H9 (cell line): ENCODE measurements at regions not wholly inside any gene's neighbourhood (a gene's known extent, or its start where the extent isn't known, plus 50 kb on each side); places are given as distances from the start of the nearest gene placed in this dataset.
A peak's percentile ranks its signal among the peaks of the same experiment; 100 is the strongest.

ENCODE experiments used
- DNase-seq: peaks from one replicate; pipeline ENCODE4 v3.0.0-alpha.2; 2017
- H2AFZ ChIP-seq: one replicate; pipeline ENCODE4 v1.6.1; 2013; ENCODE audit warnings: mild to moderate bottlenecking, low read length, control low read depth, moderate library complexity
- H2AK5ac ChIP-seq: 2 replicates; pipeline ENCODE4 v1.6.1; 2013; ENCODE audit warnings: low read length, control low read depth, mixed read lengths; ENCODE audit not compliant: insufficient read length
- H2BK120ac ChIP-seq: one replicate; pipeline ENCODE4 v1.6.1; 2013; ENCODE audit warnings: low read depth, mild to moderate bottlenecking, low read length, control low read depth, inconsistent platforms; ENCODE audit not compliant: poor library complexity, severe bottlenecking
- H2BK12ac ChIP-seq: 2 replicates; pipeline ENCODE4 v1.6.1; 2013; ENCODE audit warnings: low read length, control low read depth, mixed read lengths, low read depth; ENCODE audit not compliant: insufficient read length
- H2BK15ac ChIP-seq: 2 replicates; pipeline ENCODE4 v1.6.1; 2013; ENCODE audit warnings: low read depth, low read length, control low read depth
- H2BK20ac ChIP-seq: one replicate; pipeline ENCODE4 v1.6.1; 2013; ENCODE audit warnings: low read depth, mild to moderate bottlenecking, low read length, control low read depth, inconsistent platforms; ENCODE audit not compliant: poor library complexity, severe bottlenecking
- H2BK5ac ChIP-seq: 2 replicates; pipeline ENCODE4 v1.6.1; 2013; ENCODE audit warnings: low read length, control low read depth, mixed read lengths; ENCODE audit not compliant: insufficient read length
- H3K14ac ChIP-seq: 2 replicates; pipeline ENCODE4 v1.6.1; 2013; ENCODE audit warnings: low read length, control low read depth; ENCODE audit not compliant: insufficient read depth
- H3K18ac ChIP-seq: 2 replicates; pipeline ENCODE4 v1.6.1; 2013; ENCODE audit warnings: low read depth, mild to moderate bottlenecking, mixed read lengths, low read length, control low read depth; ENCODE audit not compliant: insufficient read length
- H3K23ac ChIP-seq: 2 replicates; pipeline ENCODE4 v1.6.1; 2013; ENCODE audit warnings: low read length, control low read depth, mixed read lengths, low read depth; ENCODE audit not compliant: insufficient read length
- H3K23me2 ChIP-seq: 2 replicates; pipeline ENCODE4 v1.6.1; 2013; ENCODE audit warnings: low read depth, mild to moderate bottlenecking, mixed read lengths, low read length, control low read depth; ENCODE audit not compliant: insufficient read length, poor library complexity, severe bottlenecking
- H3K27ac ChIP-seq: 2 replicates; pipeline ENCODE4 v1.5.1; 2013; ENCODE audit warnings: low read length, control low read depth, mixed read lengths, low read depth; ENCODE audit not compliant: insufficient read length
- H3K27me3 ChIP-seq: 2 replicates; pipeline ENCODE4 v1.6.1; 2013; ENCODE audit warnings: low read length, control low read depth, inconsistent platforms; ENCODE audit not compliant: insufficient read depth
- H3K4ac ChIP-seq: 2 replicates; pipeline ENCODE4 v1.6.1; 2013; ENCODE audit warnings: low read depth, mild to moderate bottlenecking, control low read depth, inconsistent platforms, low read length, moderate library complexity
- H3K4me1 ChIP-seq: 2 replicates; pipeline ENCODE4 v1.6.1; 2013; ENCODE audit warnings: low read length, control low read depth, inconsistent platforms; ENCODE audit not compliant: insufficient read depth
- H3K4me2 ChIP-seq: 2 replicates; pipeline ENCODE4 v1.6.1; 2013; ENCODE audit warnings: low read length, control low read depth, mixed read lengths; ENCODE audit not compliant: insufficient read length, insufficient read depth
- H3K56ac ChIP-seq: 2 replicates; pipeline ENCODE4 v1.6.1; 2013; ENCODE audit warnings: low read depth, mild to moderate bottlenecking, mixed read lengths, low read length, control low read depth; ENCODE audit not compliant: insufficient read length
- H3K79me1 ChIP-seq: 2 replicates; pipeline ENCODE4 v1.6.1; 2013; ENCODE audit warnings: low read depth, mild to moderate bottlenecking, moderate library complexity, low read length, control low read depth, inconsistent platforms; ENCODE audit not compliant: insufficient read depth, poor library complexity, severe bottlenecking
- H3K79me2 ChIP-seq: 2 replicates; pipeline ENCODE4 v1.6.1; 2013; ENCODE audit warnings: low read length, control low read depth, inconsistent platforms; ENCODE audit not compliant: insufficient read depth
- H3K9ac ChIP-seq: 2 replicates; pipeline ENCODE4 v1.6.1; 2013; ENCODE audit warnings: low read length, control low read depth, mixed read lengths; ENCODE audit not compliant: insufficient read length; ENCODE audit errors: extremely low read depth
- H3K9me3 ChIP-seq: one replicate; pipeline ENCODE4 v1.6.1; 2013; ENCODE audit warnings: low read depth, low read length, inconsistent platforms; ENCODE audit not compliant: control insufficient read depth
- H3T11ph ChIP-seq: one replicate; pipeline ENCODE4 v1.6.1; 2013; ENCODE audit warnings: mild to moderate bottlenecking, low read length, control low read depth, inconsistent platforms
- H4K20me1 ChIP-seq: one replicate; pipeline ENCODE4 v1.6.1; 2013; ENCODE audit not compliant: control insufficient read depth, insufficient read length, insufficient read depth
- H4K5ac ChIP-seq: 2 replicates; pipeline ENCODE4 v1.6.1; 2013; ENCODE audit warnings: low read depth, mild to moderate bottlenecking, mixed read lengths, low read length, control low read depth; ENCODE audit not compliant: insufficient read length
- H4K8ac ChIP-seq: replicated peaks from 2 replicates; pipeline ENCODE4 v1.6.1; 2013; ENCODE audit warnings: low read length, control low read depth, mixed read lengths, low read depth; ENCODE audit not compliant: insufficient read length
- H4K91ac ChIP-seq: 2 replicates; pipeline ENCODE4 v1.6.1; 2013; ENCODE audit warnings: low read depth, mild to moderate bottlenecking, moderate library complexity, mixed read lengths, low read length, control low read depth; ENCODE audit not compliant: insufficient read length
- H3K27ac Mint-ChIP-seq, 3 experiments: 2 replicates in 2 of 3; 3 replicates in 1 of 3; pipeline ENCODE4 v1.8.0; 2020 to 2021; ENCODE audit warnings: mixed read lengths in 3 of 3, mild to moderate bottlenecking in 1 of 3, moderate library complexity in 1 of 3
- H3K27me3 Mint-ChIP-seq: 2 replicates; pipeline ENCODE4 v1.8.0; 2021; ENCODE audit warnings: low read depth, mild to moderate bottlenecking, moderate library complexity, mixed read lengths
- H3K36me3 Mint-ChIP-seq, 3 experiments: 2 replicates in 2 of 3; 3 replicates in 1 of 3; pipeline ENCODE4 v1.8.0; 2020 to 2021; ENCODE audit warnings: low read depth in 3 of 3, mixed read lengths in 3 of 3; ENCODE audit not compliant: insufficient read depth in 1 of 3
- H3K4me1 Mint-ChIP-seq, 2 experiments: 2 replicates each; pipeline ENCODE4 v1.8.0; 2020; ENCODE audit warnings: mixed read lengths in 2 of 2
- H3K4me3 Mint-ChIP-seq, 2 experiments: 2 replicates in 1 of 2; 3 replicates in 1 of 2; pipeline ENCODE4 v1.8.0; 2020 to 2021; ENCODE audit warnings: mild to moderate bottlenecking in 2 of 2, mixed read lengths in 2 of 2, moderate library complexity in 1 of 2
- H3K9me3 Mint-ChIP-seq, 2 experiments: 2 replicates in 1 of 2; 3 replicates in 1 of 2; pipeline ENCODE4 v1.8.0; 2020; ENCODE audit warnings: mild to moderate bottlenecking in 2 of 2, mixed read lengths in 2 of 2, moderate library complexity in 1 of 2
- CTCF ChIP-seq: fragments of 200-600 bp; sonication (generic); conservative IDR thresholded peaks from 3 replicates; pipeline ENCODE4 v1.8.0; 2021; ENCODE audit warnings: antibody characterized with exemption, mild to moderate bottlenecking
- WGBS: extraction: QIAGEN DNeasy Blood & Tissue Kit; methylation state at CpG from one replicate; pipeline ENCODE4 v1.1.7; 2013; ENCODE audit warnings: missing lambda C conversion rate, low lambda C conversion rate, mixed read lengths; ENCODE audit not compliant: insufficient read length; ENCODE audit errors: extremely low coverage; 5-methylcytosine and 5-hydroxymethylcytosine counted together

- Histone ChIP-seq H4K8ac (no peak overlapping the region), H3K79me2 (no peaks in the 10 kb centered on the region), H3K14ac (no peak overlapping the region), H3K18ac (no peak overlapping the region), H2BK15ac (no peak overlapping the region), H2BK12ac (no peak overlapping the region), H3K79me1 (no peaks in the 10 kb centered on the region), H2BK20ac (no peak overlapping the region), H4K5ac (no peak overlapping the region), H3K56ac (no peak overlapping the region), H4K20me1 (no peaks in the 10 kb centered on the region), H3K23me2 (no peaks in the 10 kb centered on the region), H3K27me3 (no peaks in the 10 kb centered on the region), H3T11ph (no peak overlapping the region), H3K9ac (no peak overlapping the region), H3K27ac (no peak overlapping the region), H3K23ac (no peak overlapping the region), H2BK120ac (no peak overlapping the region), H3K4ac (no peak overlapping the region), H2BK5ac (no peak overlapping the region), H3K4me2 (no peak overlapping the region), H3K4me1 (no peaks in the 10 kb centered on the region), H2AK5ac (no peak overlapping the region), H2AFZ (no peak overlapping the region), H4K91ac (no peak overlapping the region), H3K9me3 (no peaks in the 10 kb centered on the region)
- Mint-ChIP-seq H3K36me3 (no peaks in the 10 kb centered on the region), H3K9me3 (no peaks in the 10 kb centered on the region), H3K4me1 (peaks cover 11 to 24% of the 10 kb centered on the region in 2 experiments), H3K4me3 (no peak overlapping the region), H3K27me3 (peaks cover 2% of the 10 kb centered on the region; the same call in 1 of the 2 replicates), H3K27ac (no peak overlapping the region)
- no CpG with 5 or more reads among the region's 33 CpGs for WGBS
- DNase-seq, result peak; percentile 58
- TF ChIP-seq CTCF, result no peak
Observed at GRCh38 chr19:29404951-29405727, 120.7 kb upstream of the VSTM2B start.
